Progenitor cell of endocrine pancreas (in vitro differentiated cells): ENCODE measurements at regions not wholly inside any gene's neighbourhood (a gene's known extent, or its start where the extent isn't known, plus 50 kb on each side); places are given as distances from the start of the nearest gene placed in this dataset.

Experiments used
- DNase-seq: peaks from one replicate; pipeline ENCODE4 v3.0.0; 2021; ENCODE audit warnings: low spot score; ENCODE audit not compliant: unreplicated experiment
- H3K27ac Mint-ChIP-seq: 2 replicates; pipeline ENCODE4 v1.8.0; 2021; ENCODE audit warnings: mild to moderate bottlenecking, moderate library complexity, mixed read lengths
- H3K27me3 Mint-ChIP-seq: 2 replicates; pipeline ENCODE4 v1.8.0; 2021; ENCODE audit warnings: mixed read lengths
- H3K36me3 Mint-ChIP-seq: 2 replicates; pipeline ENCODE4 v1.8.0; 2022; ENCODE audit warnings: mixed read lengths; ENCODE audit not compliant: insufficient read depth
- H3K4me1 Mint-ChIP-seq: 2 replicates; pipeline ENCODE4 v1.8.0; 2021; ENCODE audit warnings: low read depth, mixed read lengths
- H3K4me3 Mint-ChIP-seq: 2 replicates; pipeline ENCODE4 v1.8.0; 2021; ENCODE audit warnings: low read depth, mild to moderate bottlenecking, moderate library complexity, mixed read lengths
- H3K9me3 Mint-ChIP-seq: 2 replicates; pipeline ENCODE4 v1.8.0; 2021; ENCODE audit warnings: low read depth, mixed read lengths
- CTCF ChIP-seq: fragments of 200-600 bp; sonication (generic); IDR thresholded peaks from one replicate; pipeline ENCODE4 v1.5.0; 2021; ENCODE audit warnings: antibody characterized with exemption, mild to moderate bottlenecking; ENCODE audit not compliant: unreplicated experiment

- Mint-ChIP-seq H3K27me3 (no peaks in the 10 kb centered on the region), H3K27ac (no peak overlapping the region), H3K4me3 (no peak overlapping the region), H3K4me1 (no peaks in the 10 kb centered on the region), H3K36me3 (no peaks in the 10 kb centered on the region), H3K9me3 (no peaks in the 10 kb centered on the region)
- no peak for TF ChIP-seq CTCF
- DNase-seq = no peak
Observed at GRCh38 chr6:90863043-90863442, 276.2 kb upstream of the MAP3K7 start.

- no peaks in the 10 kb centered on the region for H3K4me1 Mint-ChIP-seq
- H3K27ac Mint-ChIP-seq = no peak overlapping the region
- peak; percentile 29 for TF ChIP-seq CTCF
- H3K36me3 Mint-ChIP-seq = no peaks in the 10 kb centered on the region
- H3K9me3 Mint-ChIP-seq = no peaks in the 10 kb centered on the region
- no peak overlapping the region for H3K4me3 Mint-ChIP-seq
- DNase-seq = no peak
- H3K27me3 Mint-ChIP-seq = peaks cover 10% of the 10 kb centered on the region
Observed at GRCh38 chr6:90860822-90861601, 274.1 kb upstream of the MAP3K7 start.

GRCh38 chr6:90859612-90860011 lies 272.7 kb upstream of the MAP3K7 start:
- H3K27me3 Mint-ChIP-seq = peaks cover 12% of the 10 kb centered on the region
- no peak for TF ChIP-seq CTCF
- no peaks in the 10 kb centered on the region for H3K9me3 Mint-ChIP-seq
- H3K4me3 Mint-ChIP-seq = no peak overlapping the region
- H3K4me1 Mint-ChIP-seq = no peaks in the 10 kb centered on the region
- no peaks in the 10 kb centered on the region for H3K36me3 Mint-ChIP-seq
- DNase-seq = no peak
- no peak overlapping the region for H3K27ac Mint-ChIP-seq

GRCh38 chr6:90859056-90859455 lies 272.2 kb upstream of the MAP3K7 start:
- Mint-ChIP-seq H3K9me3 (no peaks in the 10 kb centered on the region), H3K4me3 (no peak overlapping the region), H3K36me3 (no peaks in the 10 kb centered on the region), H3K4me1 (no peaks in the 10 kb centered on the region), H3K27me3 (peaks cover 12% of the 10 kb centered on the region), H3K27ac (peak overlapping the region; percentile 49)
- no peak for DNase-seq
- TF ChIP-seq CTCF = no peak

GRCh38 chr6:90849686-90850085 lies 262.8 kb upstream of the MAP3K7 start:
- TF ChIP-seq CTCF = no peak
- Mint-ChIP-seq H3K9me3 (no peaks in the 10 kb centered on the region), H3K27ac (no peak overlapping the region), H3K36me3 (no peaks in the 10 kb centered on the region), H3K4me1 (no peaks in the 10 kb centered on the region), H3K27me3 (peaks cover 3% of the 10 kb centered on the region), H3K4me3 (no peak overlapping the region)
- no peak for DNase-seq
